Choroid plexus epithelial cell (primary cell): ENCODE measurements at regions not wholly inside any gene's neighbourhood (a gene's known extent, or its start where the extent isn't known, plus 50 kb on each side); places are given as distances from the start of the nearest gene placed in this dataset.
"Not testable (repeated sequence)": the region's sequence is repeated elsewhere in the genome, so short reads cannot be mapped to it uniquely, and the experiment has no call there.

Source experiments
- DNase-seq: peaks from one replicate; pipeline ENCODE4 v3.0.0-alpha.2; 2010; ENCODE audit warnings: low read depth
- H3K4me3 ChIP-seq: 2 replicates; pipeline ENCODE4 v1.5.1; 2011; ENCODE audit warnings: low read depth, mild to moderate bottlenecking, control low read depth, low read length, moderate library complexity
- CTCF ChIP-seq: conservative IDR thresholded peaks from 2 replicates; pipeline ENCODE4 v1.5.1; 2011; ENCODE audit warnings: low read depth, mild to moderate bottlenecking, control low read depth, inconsistent platforms, low read length, moderate library complexity

DNA sequence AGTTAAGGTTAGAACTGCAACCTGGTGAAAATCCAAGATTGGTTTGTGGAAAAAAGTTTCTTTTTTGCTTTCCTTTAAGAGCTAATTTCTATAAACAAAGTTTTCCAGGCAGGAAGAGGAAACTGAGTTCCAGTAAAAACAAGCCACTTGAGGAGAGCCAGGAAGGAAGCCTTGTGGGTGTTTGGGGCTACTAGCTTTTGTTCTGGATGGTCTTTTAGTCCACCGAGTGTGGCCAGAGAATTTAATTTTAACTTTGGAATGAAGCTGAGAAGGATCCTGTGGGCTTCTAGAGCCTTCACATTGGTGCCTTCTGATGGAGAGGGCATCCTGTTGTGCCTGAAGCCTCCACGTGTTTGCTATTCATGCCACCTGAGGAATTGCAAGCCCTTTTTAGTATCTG is 327.9 kb downstream of the C12orf75 start:
- no peak for DNase-seq
- no peak overlapping the region for H3K4me3 ChIP-seq
- TF ChIP-seq CTCF, result no peak

GRCh38 chr12:105659355-105660075 is 329.0 kb downstream of the C12orf75 start:
- no peak overlapping the region for H3K4me3 ChIP-seq
- no peak for TF ChIP-seq CTCF
- DNase-seq, result peak; percentile 28

GRCh38 chr12:105664765-105665164 is 334.3 kb downstream of the C12orf75 start:
- not testable (repeated sequence) for DNase-seq

GRCh38 chr12:105665366-105665765 is 334.9 kb downstream of the C12orf75 start:
- TF ChIP-seq CTCF, result no peak
- H3K4me3 ChIP-seq, result no peak overlapping the region
- no peak for DNase-seq

More at GRCh38 chr12:105664765-105665164, 334.3 kb downstream of the C12orf75 start:
- not testable (repeated sequence) for H3K4me3 ChIP-seq

GRCh38 chr12:105667973-105668743 is 337.7 kb downstream of the C12orf75 start:
- no peak for TF ChIP-seq CTCF
- no peak for DNase-seq
- no peak overlapping the region for H3K4me3 ChIP-seq

GRCh38 chr12:105670672-105671071 is 340.2 kb downstream of the C12orf75 start:
- no peak for TF ChIP-seq CTCF
- H3K4me3 ChIP-seq, result no peak overlapping the region
- peak; percentile 26 for DNase-seq

GRCh38 chr12:105671720-105672119 is 341.2 kb downstream of the C12orf75 start:
- DNase-seq, result no peak
- TF ChIP-seq CTCF, result no peak
- H3K4me3 ChIP-seq, result no peak overlapping the region
